ENCODE measurements at regions not wholly inside any gene's neighbourhood (a gene's known extent, or its start where the extent isn't known, plus 50 kb on each side); places are given as distances from the start of the nearest gene placed in this dataset.
"Not testable (repeated sequence)": the region's sequence is repeated elsewhere in the genome, so short reads cannot be mapped to it uniquely, and the experiment has no call there.

DNA sequence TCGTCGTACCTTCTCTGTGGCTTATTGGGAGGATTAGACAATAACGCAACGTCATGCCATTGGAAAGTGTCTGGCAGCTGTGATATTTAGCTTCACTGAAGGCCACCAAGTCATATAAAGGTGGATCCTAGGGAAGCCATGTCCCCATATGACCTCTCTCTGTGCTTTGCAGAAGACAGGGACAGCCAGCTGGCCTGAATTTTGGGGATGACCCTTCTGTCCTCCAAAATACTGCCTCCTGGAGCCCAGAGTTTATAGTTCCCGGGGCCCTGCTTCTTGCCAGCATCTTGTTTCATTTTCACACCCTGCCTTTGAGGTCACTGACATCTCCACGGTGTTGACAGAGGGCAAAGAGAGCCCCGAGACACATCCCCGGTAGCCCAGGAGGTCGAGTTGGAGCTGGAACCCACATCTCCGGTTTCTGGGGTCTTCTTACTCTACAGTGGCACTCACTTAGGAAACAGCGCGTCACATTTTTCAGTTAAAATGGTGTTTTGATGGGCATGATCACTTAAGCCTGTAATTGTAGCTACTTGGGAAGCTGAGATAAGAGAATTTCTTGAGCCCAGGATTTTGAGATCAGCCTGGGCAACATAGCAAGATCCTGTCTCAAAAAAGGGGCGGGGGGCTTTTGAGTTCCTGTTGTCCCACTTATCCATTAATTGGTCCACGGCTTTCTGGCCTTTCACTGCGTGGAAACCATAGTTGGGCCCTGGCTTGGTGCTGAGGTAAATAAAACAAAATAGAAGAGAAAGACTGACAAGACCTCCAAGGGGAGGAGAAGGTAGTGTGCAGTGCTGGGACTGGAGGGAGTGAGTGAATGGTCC, 101.1 kb downstream of the DDX1 start:
- H3K9ac ChIP-seq (ENCODE audit: low read depth, low read length), result no peak overlapping the region
- H3K27me3 ChIP-seq (ENCODE audit: insufficient read depth, low read length), result no peaks in the 10 kb centered on the region
- H3K9me3 ChIP-seq (ENCODE audit: insufficient read depth, low read depth, low read length), result no peaks in the 10 kb centered on the region
- no peak overlapping the region for H3K4me3 ChIP-seq (ENCODE audit: low read length)
- WGBS, result 95% methylated on average over 15 of the region's 15 CpGs
- H3K27ac ChIP-seq (ENCODE audit: low read depth, low read length), result no peak overlapping the region
- no peaks in the 10 kb centered on the region for H3K36me3 ChIP-seq (ENCODE audit: insufficient read depth, low read length)
- no peaks in the 10 kb centered on the region for H3K4me1 ChIP-seq (ENCODE audit: insufficient read depth, low read length)

- Histone ChIP-seq H3K27ac (ENCODE audit: low read depth, low read length) (no peak overlapping the region), H3K4me1 (ENCODE audit: insufficient read depth, low read length) (no peaks in the 10 kb centered on the region), H3K4me3 (ENCODE audit: low read length) (no peak overlapping the region), H3K9ac (ENCODE audit: low read depth, low read length) (no peak overlapping the region), H3K9me3 (ENCODE audit: insufficient read depth, low read depth, low read length) (no peaks in the 10 kb centered on the region), H3K36me3 (ENCODE audit: insufficient read depth, low read length) (no peaks in the 10 kb centered on the region), H3K27me3 (ENCODE audit: insufficient read depth, low read length) (no peaks in the 10 kb centered on the region)
- WGBS, result 92% methylated on average over 3 of the region's 4 CpGs
Observed at GRCh38 chr2:15693382-15693781, 101.7 kb downstream of the DDX1 start.

DNA sequence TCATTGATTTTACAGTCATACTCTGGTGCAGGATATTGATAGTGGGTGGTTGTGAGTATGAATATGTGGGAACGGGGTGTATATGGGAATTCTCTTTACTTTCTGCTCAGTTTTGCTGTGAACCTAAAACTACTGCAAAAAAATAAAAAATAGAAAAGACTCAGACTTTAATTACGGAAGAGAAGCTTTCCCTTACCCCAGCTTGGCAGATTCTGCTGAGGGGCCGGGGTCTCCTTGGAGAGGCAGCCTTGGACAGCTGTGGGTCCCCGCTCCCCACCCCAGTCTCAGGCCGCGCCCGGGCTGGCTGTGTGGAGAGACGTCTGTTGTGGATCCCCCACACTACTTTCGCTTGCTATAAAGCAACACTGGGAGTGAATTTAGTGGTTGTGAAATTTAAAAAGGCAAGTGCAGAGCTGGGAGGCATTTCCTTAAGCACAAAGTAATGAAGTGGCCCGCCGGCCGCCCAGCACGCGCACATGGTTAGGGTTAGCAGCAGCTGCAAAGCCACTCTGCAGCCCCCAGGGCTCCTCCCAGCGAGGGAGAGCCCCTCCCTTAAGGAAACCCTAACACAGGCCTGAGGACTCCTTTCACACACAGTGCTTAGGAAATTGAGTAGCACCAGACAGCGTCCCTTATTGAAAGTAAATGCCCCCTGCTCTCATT, 102.4 kb downstream of the DDX1 start:
- Histone ChIP-seq H3K27ac (ENCODE audit: low read depth, low read length) (no peak overlapping the region), H3K9ac (ENCODE audit: low read depth, low read length) (no peak overlapping the region), H3K36me3 (ENCODE audit: insufficient read depth, low read length) (no peaks in the 10 kb centered on the region), H3K9me3 (ENCODE audit: insufficient read depth, low read depth, low read length) (no peaks in the 10 kb centered on the region), H3K4me1 (ENCODE audit: insufficient read depth, low read length) (no peaks in the 10 kb centered on the region), H3K4me3 (ENCODE audit: low read length) (no peak overlapping the region), H3K27me3 (ENCODE audit: insufficient read depth, low read length) (no peaks in the 10 kb centered on the region)
- 88% methylated on average over 16 of the region's 16 CpGs for WGBS

GRCh38 chr2:15694589-15694986, 102.9 kb downstream of the DDX1 start:
- H3K27me3 ChIP-seq (ENCODE audit: insufficient read depth, low read length), result no peaks in the 10 kb centered on the region
- no peak overlapping the region for H3K9ac ChIP-seq (ENCODE audit: low read depth, low read length)
- no peak overlapping the region for H3K4me3 ChIP-seq (ENCODE audit: low read length)
- WGBS, result 93% methylated on average over 7 of the region's 7 CpGs
- H3K27ac ChIP-seq (ENCODE audit: low read depth, low read length), result no peak overlapping the region
- no peaks in the 10 kb centered on the region for H3K4me1 ChIP-seq (ENCODE audit: insufficient read depth, low read length)
- H3K9me3 ChIP-seq (ENCODE audit: insufficient read depth, low read depth, low read length), result no peaks in the 10 kb centered on the region
- no peaks in the 10 kb centered on the region for H3K36me3 ChIP-seq (ENCODE audit: insufficient read depth, low read length)

DNA sequence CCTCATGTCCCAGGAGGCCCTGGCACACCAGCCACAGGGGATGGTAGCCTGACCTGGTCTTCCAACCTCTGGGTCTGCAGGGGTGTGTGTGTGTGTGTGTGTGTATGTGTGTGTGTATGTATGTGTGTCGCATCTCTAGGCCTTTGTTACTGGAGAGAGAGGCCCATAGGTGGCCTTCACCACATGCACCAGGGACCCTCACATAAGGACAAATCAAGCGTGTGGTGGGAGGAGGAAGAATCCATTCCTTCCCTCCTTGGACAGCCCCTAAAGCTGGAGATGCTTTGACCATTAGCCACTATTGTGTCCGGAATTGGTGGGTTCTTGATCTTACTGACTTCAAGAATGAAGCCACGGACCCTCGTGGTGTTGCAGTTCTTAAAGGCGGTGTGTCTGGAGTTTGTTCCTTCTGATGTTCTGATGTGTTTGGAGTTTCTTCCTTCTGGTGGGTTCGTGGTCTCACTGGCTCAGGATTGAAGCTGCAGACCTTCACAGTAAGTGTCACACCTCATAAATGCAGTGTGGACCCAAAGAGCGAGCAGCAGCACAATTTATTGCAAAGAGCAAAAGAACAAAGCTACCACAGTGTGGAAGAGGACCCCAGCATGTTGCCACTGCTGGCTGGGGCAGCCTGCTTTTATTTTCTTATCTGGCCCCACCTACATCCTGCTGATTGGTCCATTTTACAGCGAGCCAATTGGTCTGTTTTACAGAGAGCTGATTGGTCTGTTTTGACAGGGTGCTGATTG, 104.1 kb downstream of the DDX1 start:
- Histone ChIP-seq H3K27me3 (ENCODE audit: insufficient read depth, low read length) (no peaks in the 10 kb centered on the region), H3K4me3 (ENCODE audit: low read length) (no peak overlapping the region), H3K9ac (ENCODE audit: low read depth, low read length) (no peak overlapping the region), H3K27ac (ENCODE audit: low read depth, low read length) (no peak overlapping the region), H3K36me3 (ENCODE audit: insufficient read depth, low read length) (no peaks in the 10 kb centered on the region), H3K4me1 (ENCODE audit: insufficient read depth, low read length) (no peaks in the 10 kb centered on the region), H3K9me3 (ENCODE audit: insufficient read depth, low read depth, low read length) (no peaks in the 10 kb centered on the region)
- 77% methylated on average over 9 of the region's 9 CpGs for WGBS

GRCh38 chr2:15696606-15697170, 105.0 kb downstream of the DDX1 start:
- H3K36me3 ChIP-seq (ENCODE audit: insufficient read depth, low read length); H3K4me1 ChIP-seq (ENCODE audit: insufficient read depth, low read length); H3K9ac ChIP-seq (ENCODE audit: low read depth, low read length); H3K27ac ChIP-seq (ENCODE audit: low read depth, low read length); H3K4me3 ChIP-seq (ENCODE audit: low read length); H3K9me3 ChIP-seq (ENCODE audit: insufficient read depth, low read depth, low read length); H3K27me3 ChIP-seq (ENCODE audit: insufficient read depth, low read length): not testable (repeated sequence)
- 78% methylated on average over 32 of the region's 32 CpGs for WGBS

DNA sequence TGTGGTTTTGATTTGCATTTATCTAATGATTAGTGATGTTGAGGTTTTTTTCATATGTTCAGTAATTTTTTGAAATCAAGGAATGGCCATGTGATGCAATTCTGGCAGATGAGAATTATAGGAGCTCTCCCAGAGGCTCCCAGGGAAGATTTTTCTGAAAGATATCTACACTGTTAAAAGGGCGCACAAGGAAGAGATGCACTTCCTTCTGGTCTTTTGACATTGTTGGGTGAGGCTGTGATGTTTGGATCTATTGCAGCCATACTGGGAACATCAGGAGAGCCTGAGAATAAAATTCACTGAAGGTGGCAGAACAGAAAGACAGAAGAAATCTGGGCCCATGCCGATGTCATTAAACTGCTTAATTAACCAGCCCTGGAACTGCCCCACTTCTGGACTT, 108.5 kb downstream of the DDX1 start:
- Histone ChIP-seq H3K36me3 (ENCODE audit: insufficient read depth, low read length) (no peaks in the 10 kb centered on the region), H3K27me3 (ENCODE audit: insufficient read depth, low read length) (no peaks in the 10 kb centered on the region), H3K9me3 (ENCODE audit: insufficient read depth, low read depth, low read length) (no peaks in the 10 kb centered on the region), H3K4me1 (ENCODE audit: insufficient read depth, low read length) (no peaks in the 10 kb centered on the region), H3K27ac (ENCODE audit: low read depth, low read length) (no peak overlapping the region), H3K4me3 (ENCODE audit: low read length) (no peak overlapping the region), H3K9ac (ENCODE audit: low read depth, low read length) (no peak overlapping the region)
- 97% methylated on average over 2 of the region's 2 CpGs for WGBS

GRCh38 chr2:15700599-15701340, 109.1 kb downstream of the DDX1 start:
- Histone ChIP-seq H3K4me3 (ENCODE audit: low read length) (no peak overlapping the region), H3K4me1 (ENCODE audit: insufficient read depth, low read length) (no peaks in the 10 kb centered on the region), H3K9me3 (ENCODE audit: insufficient read depth, low read depth, low read length) (no peaks in the 10 kb centered on the region), H3K27ac (ENCODE audit: low read depth, low read length) (no peak overlapping the region), H3K9ac (ENCODE audit: low read depth, low read length) (no peak overlapping the region), H3K36me3 (ENCODE audit: insufficient read depth, low read length) (no peaks in the 10 kb centered on the region), H3K27me3 (ENCODE audit: insufficient read depth, low read length) (no peaks in the 10 kb centered on the region)
- WGBS, result 80% methylated on average over 7 of the region's 7 CpGs

DNA sequence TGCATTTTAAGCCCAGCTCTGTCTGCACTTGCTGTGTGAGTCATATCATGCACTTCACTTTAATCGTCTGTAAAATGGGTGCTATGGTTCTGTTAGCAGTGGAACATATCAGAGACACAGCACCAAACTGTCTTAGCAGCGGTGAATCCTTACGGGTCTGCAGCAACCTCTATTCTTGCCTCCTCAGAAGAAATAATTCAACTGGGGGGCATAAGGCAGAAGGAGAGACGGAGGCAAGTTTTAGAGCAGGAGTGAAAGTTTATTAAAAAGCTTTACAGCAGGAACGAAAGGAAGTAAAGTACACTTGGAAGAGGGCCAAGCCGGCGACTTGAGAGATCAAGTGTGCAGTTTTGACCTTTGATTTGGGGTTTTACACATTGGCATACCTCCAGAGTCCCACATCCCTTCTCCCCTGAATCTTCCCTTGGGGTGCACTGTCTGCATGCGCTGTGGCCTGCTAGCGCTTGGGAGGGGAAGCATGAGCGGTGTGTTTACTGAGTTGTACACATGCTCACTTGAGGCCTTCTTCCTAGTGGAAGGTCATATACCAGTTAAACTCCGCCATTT, 109.8 kb downstream of the DDX1 start:
- H3K36me3 ChIP-seq (ENCODE audit: insufficient read depth, low read length), result no peaks in the 10 kb centered on the region
- H3K9ac ChIP-seq (ENCODE audit: low read depth, low read length), result no peak overlapping the region
- H3K4me3 ChIP-seq (ENCODE audit: low read length), result no peak overlapping the region
- H3K9me3 ChIP-seq (ENCODE audit: insufficient read depth, low read depth, low read length), result no peaks in the 10 kb centered on the region
- H3K4me1 ChIP-seq (ENCODE audit: insufficient read depth, low read length), result no peaks in the 10 kb centered on the region
- WGBS, result 85% methylated on average over 10 of the region's 11 CpGs
- no peaks in the 10 kb centered on the region for H3K27me3 ChIP-seq (ENCODE audit: insufficient read depth, low read length)
- no peak overlapping the region for H3K27ac ChIP-seq (ENCODE audit: low read depth, low read length)

- Histone ChIP-seq H3K9ac (ENCODE audit: low read depth, low read length) (no peak overlapping the region), H3K4me3 (ENCODE audit: low read length) (no peak overlapping the region), H3K36me3 (ENCODE audit: insufficient read depth, low read length) (no peaks in the 10 kb centered on the region), H3K27me3 (ENCODE audit: insufficient read depth, low read length) (no peaks in the 10 kb centered on the region), H3K4me1 (ENCODE audit: insufficient read depth, low read length) (no peaks in the 10 kb centered on the region), H3K27ac (ENCODE audit: low read depth, low read length) (no peak overlapping the region), H3K9me3 (ENCODE audit: insufficient read depth, low read depth, low read length) (no peaks in the 10 kb centered on the region)
Observed at GRCh38 chr2:15701991-15702390, 110.3 kb downstream of the DDX1 start.

Data from HUES64 (cell line).